RWPE2 (cell line): ENCODE measurements at regions not wholly inside any gene's neighbourhood (a gene's known extent, or its start where the extent isn't known, plus 50 kb on each side); places are given as distances from the start of the nearest gene placed in this dataset.

Experiments
- ATAC-seq: fragments of 200-7000 bp; cut with Tn5 transposase; 3 replicates; pipeline ENCODE4 v1.9.1; 2021; ENCODE audit warnings: low read depth
- DNase-seq: peaks from one replicate; pipeline ENCODE4 v3.0.0-alpha.2; 2020; ENCODE audit warnings: low spot score
- H3K27ac ChIP-seq: fragments of 450-650 bp; 2 replicates; pipeline ENCODE4 v1.5.1; 2017; ENCODE audit warnings: mild to moderate bottlenecking; ENCODE audit not compliant: poor library complexity, severe bottlenecking
- H3K27me3 ChIP-seq: fragments of 250-450 bp; sonication (Bioruptor Pico); 2 replicates; pipeline ENCODE4 v1.5.1; 2021; ENCODE audit warnings: mild to moderate bottlenecking, moderate library complexity; ENCODE audit not compliant: insufficient read depth, poor library complexity, severe bottlenecking
- H3K36me3 ChIP-seq: fragments of 250-450 bp; sonication (Bioruptor Pico); 2 replicates; pipeline ENCODE4 v1.5.1; 2020; ENCODE audit warnings: low read depth, mild to moderate bottlenecking, moderate library complexity
- H3K4me1 ChIP-seq: fragments of 250-450 bp; sonication (Bioruptor Pico); 2 replicates; pipeline ENCODE4 v1.5.1; 2021; ENCODE audit warnings: mild to moderate bottlenecking, moderate library complexity; ENCODE audit not compliant: insufficient read depth, poor library complexity, severe bottlenecking
- H3K4me3 ChIP-seq: fragments of 250-450 bp; sonication (Bioruptor Pico); 2 replicates; pipeline ENCODE4 v1.5.1; 2021; ENCODE audit warnings: mild to moderate bottlenecking, moderate library complexity; ENCODE audit not compliant: severe bottlenecking
- H3K9me3 ChIP-seq: fragments of 250-450 bp; sonication (Bioruptor Pico); 2 replicates; pipeline ENCODE4 v1.5.1; 2021; ENCODE audit warnings: mild to moderate bottlenecking, moderate library complexity; ENCODE audit not compliant: severe bottlenecking
- TF ChIP-seq, protein P1 (sequence below): fragments of 450-650 bp; IDR thresholded peaks from one replicate; pipeline ENCODE4 v1.5.1; 2017; ENCODE audit warnings: mild to moderate bottlenecking, moderate library complexity; ENCODE audit not compliant: poor library complexity, severe bottlenecking

DNA sequence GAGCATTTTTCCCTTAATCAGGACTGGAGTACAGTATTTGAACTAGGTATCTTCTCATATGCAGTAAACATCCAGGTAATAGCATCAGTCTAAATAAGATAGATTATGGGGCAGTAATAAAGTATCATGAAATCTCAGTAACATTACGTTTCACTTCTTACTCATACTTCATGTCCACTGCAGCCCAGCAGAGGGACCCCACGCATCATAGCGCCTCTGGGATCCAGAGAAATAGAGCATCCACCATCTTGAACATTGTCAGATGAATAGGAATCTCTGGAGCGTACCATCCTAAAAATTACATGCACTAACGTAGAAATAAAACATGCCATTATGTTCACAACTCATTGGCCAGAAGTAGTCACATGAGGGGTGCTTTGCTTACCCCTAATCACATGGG lies 499.0 kb downstream of the CPS1 start:
- ATAC-seq (no peak), DNase-seq (no peak)
- TF ChIP-seq, protein P1, sequence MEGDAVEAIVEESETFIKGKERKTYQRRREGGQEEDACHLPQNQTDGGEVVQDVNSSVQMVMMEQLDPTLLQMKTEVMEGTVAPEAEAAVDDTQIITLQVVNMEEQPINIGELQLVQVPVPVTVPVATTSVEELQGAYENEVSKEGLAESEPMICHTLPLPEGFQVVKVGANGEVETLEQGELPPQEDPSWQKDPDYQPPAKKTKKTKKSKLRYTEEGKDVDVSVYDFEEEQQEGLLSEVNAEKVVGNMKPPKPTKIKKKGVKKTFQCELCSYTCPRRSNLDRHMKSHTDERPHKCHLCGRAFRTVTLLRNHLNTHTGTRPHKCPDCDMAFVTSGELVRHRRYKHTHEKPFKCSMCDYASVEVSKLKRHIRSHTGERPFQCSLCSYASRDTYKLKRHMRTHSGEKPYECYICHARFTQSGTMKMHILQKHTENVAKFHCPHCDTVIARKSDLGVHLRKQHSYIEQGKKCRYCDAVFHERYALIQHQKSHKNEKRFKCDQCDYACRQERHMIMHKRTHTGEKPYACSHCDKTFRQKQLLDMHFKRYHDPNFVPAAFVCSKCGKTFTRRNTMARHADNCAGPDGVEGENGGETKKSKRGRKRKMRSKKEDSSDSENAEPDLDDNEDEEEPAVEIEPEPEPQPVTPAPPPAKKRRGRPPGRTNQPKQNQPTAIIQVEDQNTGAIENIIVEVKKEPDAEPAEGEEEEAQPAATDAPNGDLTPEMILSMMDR, result peak; percentile 15
- no peak overlapping the region for H3K27ac ChIP-seq
- H3K4me3 ChIP-seq, result no peak overlapping the region
- no peaks in the 10 kb centered on the region for H3K36me3 ChIP-seq
- H3K9me3 ChIP-seq, result no peaks in the 10 kb centered on the region
- no peaks in the 10 kb centered on the region for H3K27me3 ChIP-seq
- no peaks in the 10 kb centered on the region for H3K4me1 ChIP-seq

DNA sequence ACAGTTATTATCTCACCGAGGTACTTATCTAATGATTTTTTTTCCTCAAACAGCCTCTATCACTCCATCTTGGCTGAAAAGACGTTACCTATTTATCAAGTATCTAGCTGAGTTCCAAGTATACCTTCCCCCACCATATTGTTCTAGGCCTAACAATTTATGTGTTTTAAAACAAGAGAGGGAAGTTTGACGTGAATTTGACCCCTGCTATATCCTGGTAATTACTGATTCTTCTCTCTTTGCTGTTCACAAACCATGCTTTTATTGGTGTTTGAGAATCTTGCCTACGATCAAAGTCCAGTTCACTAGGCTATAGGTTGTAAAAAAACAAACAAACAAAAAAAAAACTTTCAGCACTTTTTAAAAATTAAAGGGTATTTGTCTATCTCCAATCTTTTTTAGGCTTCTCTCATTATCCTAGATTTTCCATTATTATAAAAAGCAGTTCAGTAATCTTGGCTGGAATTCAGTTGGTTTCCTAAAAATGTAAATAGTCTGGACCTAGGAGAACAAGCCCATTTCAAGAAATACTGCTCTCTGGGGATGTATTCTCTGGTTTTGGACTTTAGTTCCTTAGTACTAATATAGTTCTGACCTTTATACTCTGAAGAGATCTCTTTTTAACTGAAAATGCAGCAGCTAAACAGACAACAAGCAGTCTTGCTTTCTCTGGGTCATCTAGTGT lies 505.4 kb downstream of the CPS1 start:
- Histone ChIP-seq H3K4me1 (no peaks in the 10 kb centered on the region), H3K27me3 (no peaks in the 10 kb centered on the region), H3K9me3 (no peaks in the 10 kb centered on the region), H3K27ac (no peak overlapping the region), H3K4me3 (no peak overlapping the region), H3K36me3 (no peaks in the 10 kb centered on the region)
- TF ChIP-seq, protein P1, result no peak
- ATAC-seq (no peak), DNase-seq (no peak)

DNA sequence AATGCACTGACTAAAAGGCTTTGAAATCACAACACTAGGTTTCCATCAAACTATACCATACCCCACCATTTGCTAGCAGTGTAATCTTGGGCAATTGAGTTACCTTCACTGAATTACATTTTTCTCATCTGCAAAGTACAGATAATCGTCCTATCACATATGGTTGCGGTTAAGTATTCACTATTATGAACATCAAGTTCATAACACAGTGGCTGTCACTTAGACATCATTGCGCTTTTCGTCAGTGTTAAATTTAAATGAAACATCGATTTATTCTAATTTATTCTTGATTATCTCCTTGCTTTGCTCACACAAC lies 505.9 kb downstream of the CPS1 start:
- H3K27me3 ChIP-seq, result no peaks in the 10 kb centered on the region
- ATAC-seq, result no peak
- TF ChIP-seq, protein P1, result no peak
- no peaks in the 10 kb centered on the region for H3K36me3 ChIP-seq
- H3K4me1 ChIP-seq, result no peaks in the 10 kb centered on the region
- no peak overlapping the region for H3K27ac ChIP-seq
- no peaks in the 10 kb centered on the region for H3K9me3 ChIP-seq
- H3K4me3 ChIP-seq, result no peak overlapping the region
- no peak for DNase-seq

DNA sequence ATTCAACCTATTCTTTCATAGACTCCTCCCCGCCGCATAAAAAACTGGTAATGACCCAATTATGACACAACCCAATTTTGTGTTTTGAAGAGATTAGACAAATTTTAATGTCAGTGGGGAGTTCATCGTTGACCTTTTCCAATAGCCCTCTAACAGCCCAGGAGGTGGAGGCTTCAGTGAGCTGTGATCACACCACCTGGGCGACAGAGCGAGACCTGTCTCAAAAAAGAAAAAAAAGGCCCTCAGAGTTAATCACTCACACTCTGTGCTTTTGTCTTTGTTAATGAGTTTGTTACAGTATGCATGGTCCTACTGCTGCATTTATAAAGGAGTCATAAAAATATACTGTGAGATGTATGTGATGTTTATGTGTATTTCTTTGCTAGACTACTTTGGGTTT lies 510.6 kb downstream of the CPS1 start:
- Histone ChIP-seq H3K4me3 (no peak overlapping the region), H3K9me3 (no peaks in the 10 kb centered on the region), H3K4me1 (no peaks in the 10 kb centered on the region), H3K36me3 (no peaks in the 10 kb centered on the region), H3K27ac (no peak overlapping the region), H3K27me3 (no peaks in the 10 kb centered on the region)
- no peak for DNase-seq
- TF ChIP-seq, protein P1, result no peak
- ATAC-seq, result no peak

DNA sequence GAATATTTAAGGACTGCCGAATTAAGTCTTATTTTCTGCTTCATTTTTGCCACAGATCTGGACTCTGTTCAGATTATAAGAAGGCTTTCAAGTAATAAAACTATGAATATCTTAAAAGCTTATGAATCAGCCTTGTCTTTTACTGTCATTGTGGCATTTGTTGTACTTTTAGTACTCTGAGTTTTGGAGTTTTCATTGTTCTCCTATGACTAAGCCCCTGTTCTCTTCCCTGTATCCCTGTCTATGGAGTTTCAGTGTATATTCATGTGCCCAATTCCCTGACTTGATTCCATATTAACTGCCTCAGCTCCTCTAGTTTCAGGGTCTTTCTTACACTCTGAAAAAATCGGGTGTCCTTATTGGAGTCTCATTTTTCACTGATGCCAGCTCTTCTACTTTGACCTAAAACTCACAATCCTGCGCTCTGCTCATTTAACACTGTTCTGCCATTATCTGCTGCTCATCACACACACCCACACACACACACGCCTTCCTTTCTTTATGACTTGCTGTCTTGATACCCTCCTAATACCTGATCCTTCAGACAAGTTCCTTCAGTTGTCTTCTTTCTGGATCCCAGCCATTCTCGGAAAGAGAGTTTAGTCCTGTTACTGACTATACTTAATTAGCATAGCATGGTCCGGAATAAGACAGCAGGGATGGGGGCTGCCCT lies 511.8 kb downstream of the CPS1 start:
- TF ChIP-seq, protein P1, result no peak
- peak; percentile 41; the same call in 1 of the 3 replicates for ATAC-seq
- DNase-seq, result no peak
- no peaks in the 10 kb centered on the region for H3K4me1 ChIP-seq
- H3K27ac ChIP-seq, result no peak overlapping the region
- H3K4me3 ChIP-seq, result no peak overlapping the region
- no peaks in the 10 kb centered on the region for H3K9me3 ChIP-seq
- H3K36me3 ChIP-seq, result no peaks in the 10 kb centered on the region
- H3K27me3 ChIP-seq, result no peaks in the 10 kb centered on the region
